SJSA1 (cell line): ENCODE measurements at regions not wholly inside any gene's neighbourhood (a gene's known extent, or its start where the extent isn't known, plus 50 kb on each side); places are given as distances from the start of the nearest gene placed in this dataset.
"Not testable (repeated sequence)": the region's sequence is repeated elsewhere in the genome, so short reads cannot be mapped to it uniquely, and the experiment has no call there.

Experiments
- DNase-seq, 2 experiments: peaks; one replicate each; pipeline ENCODE4 v3.0.0-alpha.2; 2015 to 2020; ENCODE audit warnings: low spot score in 2 of 2, low read depth in 1 of 2
- H3K27ac ChIP-seq: fragments of 250-450 bp; sonication (Bioruptor Pico); 2 replicates; pipeline ENCODE4 v1.5.1; 2020; ENCODE audit warnings: mild to moderate bottlenecking, moderate library complexity
- H3K27me3 ChIP-seq: fragments of 250-450 bp; sonication (Bioruptor Pico); replicated peaks from 2 replicates; pipeline ENCODE4 v1.5.1; 2020; ENCODE audit warnings: mild to moderate bottlenecking, moderate library complexity
- H3K36me3 ChIP-seq: fragments of 250-450 bp; sonication (Bioruptor Pico); 2 replicates; pipeline ENCODE4 v1.5.1; 2020; ENCODE audit warnings: mild to moderate bottlenecking
- H3K4me1 ChIP-seq: fragments of 250-450 bp; sonication (Bioruptor Pico); replicated peaks from 2 replicates; pipeline ENCODE4 v1.6.1; 2021; ENCODE audit warnings: mild to moderate bottlenecking
- H3K4me3 ChIP-seq: fragments of 250-450 bp; sonication (Bioruptor Pico); 2 replicates; pipeline ENCODE4 v1.5.1; 2020; ENCODE audit warnings: mild to moderate bottlenecking
- H3K9me3 ChIP-seq: fragments of 250-450 bp; sonication (Bioruptor Pico); replicated peaks from 2 replicates; pipeline ENCODE4 v1.5.1; 2020; ENCODE audit warnings: mild to moderate bottlenecking

DNA sequence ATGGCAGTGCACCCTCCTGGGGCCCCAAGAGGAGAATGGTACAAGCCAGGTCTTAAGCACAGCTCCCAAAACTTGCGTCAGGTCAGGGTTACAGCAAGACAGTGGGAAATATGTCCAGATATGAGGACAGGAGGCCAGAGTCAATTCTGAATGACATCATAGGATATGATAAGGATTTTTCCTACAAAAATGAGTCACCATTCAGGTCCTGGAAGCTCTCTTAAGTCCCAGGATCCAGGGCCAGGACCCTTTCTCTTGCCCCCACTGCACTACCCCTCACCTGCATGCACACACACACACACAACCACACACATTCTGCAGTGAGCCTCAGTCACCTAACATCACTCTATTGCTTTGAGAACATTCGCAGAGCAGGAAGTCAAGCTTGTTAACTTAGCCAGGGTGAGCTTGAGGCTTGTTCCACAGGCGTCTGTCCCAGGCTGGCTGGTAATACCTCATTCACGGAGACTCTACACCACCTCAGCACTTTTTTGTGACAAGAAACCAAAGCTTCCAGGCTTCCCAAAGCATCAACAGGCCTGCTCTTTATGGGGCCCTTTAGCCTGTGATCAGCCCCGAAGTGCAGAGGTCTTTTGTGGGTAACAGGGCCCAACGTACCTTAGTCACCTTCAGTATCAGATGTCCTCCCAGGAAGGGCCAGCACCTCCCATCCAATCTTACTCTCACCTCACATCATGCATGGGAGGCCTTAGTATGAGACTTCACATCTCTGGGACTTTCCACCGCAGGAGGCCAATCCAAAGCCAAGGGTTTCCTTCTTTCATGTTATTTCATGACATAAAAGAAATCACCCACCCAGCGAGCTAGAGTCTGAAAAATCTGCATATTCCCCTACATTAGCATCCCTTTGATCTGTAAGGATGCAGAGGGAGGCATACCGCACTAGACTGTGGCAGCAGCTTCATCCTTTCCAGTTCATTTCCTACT is 74.0 kb upstream of the LIPC start:
- no peak for DNase-seq
- no peak overlapping the region for H3K4me3 ChIP-seq
- no peak overlapping the region for H3K27ac ChIP-seq
- no peaks in the 10 kb centered on the region for H3K36me3 ChIP-seq
- no peaks in the 10 kb centered on the region for H3K27me3 ChIP-seq
- no peaks in the 10 kb centered on the region for H3K9me3 ChIP-seq
- H3K4me1 ChIP-seq = peaks cover 20% of the 10 kb centered on the region

DNA sequence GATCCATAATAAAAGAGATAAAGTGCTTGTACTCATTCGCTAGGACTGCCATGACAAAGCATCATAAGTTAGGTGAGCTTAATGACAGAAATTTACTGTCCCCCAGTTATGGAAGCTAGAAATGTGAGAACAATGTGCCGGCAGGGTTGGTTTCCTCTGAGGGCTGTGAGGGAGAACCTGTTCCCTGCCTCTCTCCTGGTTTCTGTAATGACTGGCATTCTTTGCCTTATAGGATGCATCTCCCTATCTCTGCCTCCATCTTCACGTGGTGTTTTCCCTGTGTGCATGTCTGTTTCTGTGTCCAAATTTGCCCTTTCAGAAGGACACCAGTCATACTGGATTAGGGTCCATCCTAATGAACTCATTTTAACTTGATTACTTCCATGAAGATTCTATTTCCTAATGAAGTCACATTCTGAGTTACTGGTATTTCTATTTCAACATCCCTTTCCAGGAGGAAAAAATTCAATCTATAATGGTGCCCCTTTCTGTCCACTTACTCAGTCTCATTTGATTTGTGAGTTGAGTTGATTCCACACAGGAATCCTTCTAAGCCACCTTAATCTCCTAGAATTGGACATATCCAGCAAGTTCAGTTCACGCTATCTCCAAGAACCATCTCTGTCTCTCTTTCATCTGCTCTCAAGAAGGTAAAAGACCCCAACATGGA is 71.2 kb upstream of the LIPC start:
- H3K9me3 ChIP-seq = no peaks in the 10 kb centered on the region
- H3K27ac ChIP-seq = no peak overlapping the region
- DNase-seq = no peak
- no peaks in the 10 kb centered on the region for H3K36me3 ChIP-seq
- H3K4me1 ChIP-seq = peaks cover 20% of the 10 kb centered on the region
- no peak overlapping the region for H3K4me3 ChIP-seq
- H3K27me3 ChIP-seq = no peaks in the 10 kb centered on the region

DNA sequence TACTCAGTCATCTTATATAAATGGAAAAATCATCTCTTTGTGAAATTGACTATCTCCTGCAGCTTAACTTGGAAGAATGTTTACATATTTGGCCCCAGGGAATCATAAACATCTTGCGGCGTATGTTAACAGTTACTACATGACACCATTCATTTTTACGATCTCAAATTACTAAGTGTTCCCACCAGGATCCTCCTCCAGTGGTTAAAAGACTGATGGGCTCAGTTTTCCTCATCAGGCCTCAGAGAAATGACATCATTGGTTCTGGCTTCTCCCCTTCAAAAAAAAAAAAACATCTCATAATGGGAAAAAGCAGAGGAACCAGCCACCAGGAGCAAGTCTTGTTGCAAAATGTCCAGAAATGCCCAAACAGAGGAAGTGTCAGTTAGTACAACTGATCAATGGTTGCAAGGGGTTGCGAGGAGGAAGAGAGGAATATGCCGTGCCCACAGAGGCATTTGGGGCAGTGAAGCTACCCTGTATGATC is 70.5 kb upstream of the LIPC start:
- DNase-seq = peak in 1 of 2 experiments; percentile 79
- Histone ChIP-seq H3K4me1 (peaks cover 20% of the 10 kb centered on the region), H3K36me3 (no peaks in the 10 kb centered on the region), H3K27ac (peak overlapping the region; percentile 51), H3K4me3 (no peak overlapping the region), H3K27me3 (no peaks in the 10 kb centered on the region), H3K9me3 (no peaks in the 10 kb centered on the region)

DNA sequence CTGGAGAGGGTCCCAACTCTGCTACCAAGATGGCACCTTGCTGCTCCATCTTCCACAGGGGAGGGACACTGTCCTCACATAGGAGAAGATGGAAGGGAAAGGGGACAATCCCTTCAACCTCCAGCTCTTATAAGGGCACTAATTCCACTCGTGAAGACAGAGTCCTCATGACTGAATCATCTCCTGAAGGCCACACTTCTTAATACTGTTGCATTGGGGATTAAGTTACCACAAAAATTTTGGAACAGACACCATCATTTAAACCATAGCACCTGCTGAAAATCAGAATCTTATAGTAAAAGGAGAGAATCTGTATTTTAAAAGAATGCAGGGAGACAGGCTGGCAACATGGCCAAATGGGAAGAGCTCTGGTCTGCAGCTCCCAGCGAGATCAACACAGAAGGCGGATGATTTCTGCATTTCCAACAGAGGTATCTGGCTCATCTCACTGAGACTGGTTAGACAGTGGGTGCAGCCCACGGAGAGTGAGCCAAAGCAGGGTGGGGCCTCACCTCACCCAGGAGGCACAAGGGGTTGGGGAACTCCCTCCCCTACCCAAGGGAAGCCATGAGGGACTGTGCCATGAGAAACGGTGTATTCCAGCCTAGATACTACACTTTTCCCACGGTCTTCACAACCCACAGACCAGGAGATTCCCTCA is 69.4 kb upstream of the LIPC start:
- Histone ChIP-seq H3K9me3 (no peaks in the 10 kb centered on the region), H3K27me3 (no peaks in the 10 kb centered on the region), H3K4me1 (peaks cover 20% of the 10 kb centered on the region), H3K36me3 (no peaks in the 10 kb centered on the region), H3K27ac (no peak overlapping the region), H3K4me3 (no peak overlapping the region)
- no peak for DNase-seq

DNA sequence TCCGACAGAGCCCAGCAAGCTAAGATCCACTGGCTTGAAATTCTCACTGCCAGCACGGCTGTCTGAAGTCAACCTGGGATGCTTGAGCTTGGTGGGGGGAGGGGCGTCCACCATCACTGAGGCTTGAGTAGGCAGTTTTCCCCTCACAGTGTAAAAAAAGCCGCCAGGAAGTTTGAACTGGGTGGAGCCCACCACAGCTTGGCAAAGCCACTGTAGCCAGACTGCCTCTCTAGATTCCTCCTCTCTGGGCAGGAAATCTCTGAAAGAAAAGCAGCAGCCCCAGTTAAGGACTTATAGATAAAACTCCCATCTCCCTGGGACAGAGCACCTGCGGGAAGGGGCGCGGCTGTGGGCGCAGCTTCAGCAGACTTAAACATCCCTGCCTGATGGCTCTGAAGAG is 68.7 kb upstream of the LIPC start:
- peaks cover 20% of the 10 kb centered on the region for H3K4me1 ChIP-seq
- not testable (repeated sequence) for H3K27ac ChIP-seq, DNase-seq, H3K27me3 ChIP-seq, H3K9me3 ChIP-seq, H3K36me3 ChIP-seq, H3K4me3 ChIP-seq

DNA sequence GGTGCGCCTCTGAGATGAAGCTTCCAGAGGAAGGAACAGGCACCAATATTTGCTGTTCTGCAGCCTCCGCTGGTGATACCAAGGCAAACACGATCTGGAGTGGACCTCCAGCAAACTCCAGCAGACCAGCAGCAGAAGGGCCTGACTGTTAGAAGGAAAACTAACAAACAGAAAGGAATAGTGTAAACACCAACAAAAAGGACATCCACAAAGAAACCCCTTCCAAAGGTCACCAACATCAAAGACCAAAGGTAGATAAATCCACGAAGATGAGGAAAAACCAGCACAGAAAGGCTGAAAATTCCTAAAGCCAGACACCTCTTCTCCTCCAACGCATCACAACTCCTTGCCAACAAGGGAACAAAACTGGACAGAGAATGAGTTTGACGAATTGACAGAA is 68.1 kb upstream of the LIPC start:
- not testable (repeated sequence) for H3K27me3 ChIP-seq, DNase-seq, H3K36me3 ChIP-seq, H3K9me3 ChIP-seq, H3K27ac ChIP-seq, H3K4me3 ChIP-seq
- H3K4me1 ChIP-seq = peaks cover 20% of the 10 kb centered on the region

DNA sequence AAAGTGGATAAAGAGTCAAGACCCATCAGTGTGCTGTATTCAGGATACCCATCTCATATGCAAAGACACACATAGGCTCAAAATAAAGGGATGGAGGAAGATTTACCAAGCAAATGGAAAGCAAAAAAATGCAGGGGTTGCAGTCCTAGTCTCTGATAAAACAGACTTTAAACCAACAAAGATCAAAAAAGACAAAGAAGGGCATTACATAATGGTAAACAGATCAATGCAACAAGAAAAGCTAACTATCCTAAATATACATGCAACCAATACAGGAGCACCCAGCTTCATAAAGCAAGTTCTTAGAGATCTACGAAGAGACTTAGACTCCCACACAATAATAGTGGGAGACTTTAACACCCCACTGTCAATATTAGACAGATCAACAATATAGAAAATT is 66.7 kb upstream of the LIPC start:
- H3K36me3 ChIP-seq, DNase-seq, H3K27ac ChIP-seq, H3K9me3 ChIP-seq, H3K27me3 ChIP-seq, H3K4me3 ChIP-seq: not testable (repeated sequence)
- peaks cover 31% of the 10 kb centered on the region for H3K4me1 ChIP-seq

DNA sequence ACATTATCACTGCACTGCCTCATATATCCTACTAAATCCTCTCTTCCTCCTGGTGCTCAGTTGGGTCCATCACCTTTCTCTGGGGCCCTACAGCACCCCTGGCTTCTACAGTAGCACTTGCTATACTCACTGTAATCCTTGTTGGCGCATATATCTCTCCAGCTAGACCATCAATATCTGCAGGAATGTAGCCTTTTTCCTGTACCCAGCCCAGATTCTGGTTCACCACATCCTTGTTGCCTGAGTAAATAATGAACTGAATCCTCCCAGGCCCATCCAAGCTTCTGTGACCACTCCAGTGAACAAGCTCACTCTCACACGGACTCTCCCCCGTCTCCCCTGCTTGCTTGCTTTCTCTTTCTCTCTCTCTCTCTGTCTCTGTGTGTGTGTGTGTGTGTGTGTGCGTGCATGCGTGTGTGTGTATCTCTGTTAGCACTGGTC is 62.5 kb upstream of the LIPC start:
- Histone ChIP-seq H3K27ac (no peak overlapping the region), H3K27me3 (no peaks in the 10 kb centered on the region), H3K36me3 (no peaks in the 10 kb centered on the region), H3K9me3 (no peaks in the 10 kb centered on the region), H3K4me3 (peak overlapping the region; percentile 5; the same call in 1 of the 2 replicates), H3K4me1 (peaks cover 11% of the 10 kb centered on the region)
- DNase-seq = peak; percentile 60

DNA sequence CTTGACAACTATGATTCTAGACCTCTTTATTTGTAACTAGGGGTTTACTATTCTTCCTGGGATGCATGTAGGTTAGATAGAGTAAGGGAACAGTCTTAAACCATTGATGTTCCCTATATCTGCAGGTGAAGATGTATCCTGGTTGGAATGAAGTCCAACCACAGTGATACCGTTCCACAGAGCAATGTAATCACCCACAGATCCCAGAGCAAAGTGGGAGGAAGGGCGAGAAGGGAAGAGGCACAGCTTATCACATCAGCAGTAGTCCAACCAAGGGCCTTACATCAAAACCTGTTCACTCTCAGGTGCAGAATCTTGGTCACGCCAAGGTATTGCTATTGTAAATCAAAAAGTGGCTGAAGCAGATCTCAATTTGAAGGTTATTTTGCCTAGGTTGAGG is 61.8 kb upstream of the LIPC start:
- no peak overlapping the region for H3K4me3 ChIP-seq
- H3K9me3 ChIP-seq = no peaks in the 10 kb centered on the region
- H3K36me3 ChIP-seq = no peaks in the 10 kb centered on the region
- no peak overlapping the region for H3K27ac ChIP-seq
- no peaks in the 10 kb centered on the region for H3K27me3 ChIP-seq
- DNase-seq = no peak
- H3K4me1 ChIP-seq = peaks cover 11% of the 10 kb centered on the region

DNA sequence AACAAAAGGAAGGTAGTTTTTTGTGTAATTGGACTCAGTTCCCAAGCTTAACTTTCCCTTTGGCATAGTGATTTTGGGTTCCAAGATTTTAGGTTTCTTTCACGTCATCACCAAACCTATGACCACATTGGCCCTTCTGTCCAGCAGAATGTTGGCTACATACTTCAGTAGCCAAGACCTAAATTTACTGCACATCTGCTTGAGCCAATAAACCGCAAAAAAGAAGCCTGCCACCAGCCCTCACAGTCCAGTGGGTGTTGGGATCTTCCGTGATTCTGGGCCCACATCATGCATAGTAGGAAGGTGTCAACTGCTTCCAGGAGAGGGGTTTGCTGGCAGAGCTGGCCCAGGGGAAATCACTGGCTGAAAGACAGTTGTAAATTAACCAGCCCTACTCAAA is 57.6 kb upstream of the LIPC start:
- H3K27ac ChIP-seq = no peak overlapping the region
- peaks cover 15% of the 10 kb centered on the region for H3K4me1 ChIP-seq
- DNase-seq = no peak
- 0 out of 2 replicates have a peak, but pooled peaks cover 6% of the 10 kb centered on the region for H3K9me3 ChIP-seq
- no peaks in the 10 kb centered on the region for H3K36me3 ChIP-seq
- H3K27me3 ChIP-seq = no peaks in the 10 kb centered on the region
- no peak overlapping the region for H3K4me3 ChIP-seq

DNA sequence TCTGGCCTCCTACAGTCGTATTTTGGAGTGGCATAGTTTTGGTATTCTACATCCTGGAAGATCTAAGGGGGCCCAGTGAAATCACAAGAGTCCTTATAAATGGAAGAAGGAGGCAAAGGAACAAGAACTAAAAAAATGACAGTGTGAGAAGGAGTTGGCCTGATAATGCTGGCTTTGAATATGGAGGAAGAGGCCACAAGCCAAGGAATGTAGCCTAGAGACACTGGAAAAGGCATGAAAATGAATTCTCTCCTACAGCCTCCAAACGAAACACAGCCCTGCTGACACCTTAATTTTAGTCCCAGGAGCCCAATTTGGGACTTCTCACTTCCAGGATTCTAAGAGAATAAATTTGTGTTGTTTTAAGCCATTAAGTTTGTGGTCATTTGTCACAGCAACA is 54.6 kb upstream of the LIPC start:
- H3K27me3 ChIP-seq = no peaks in the 10 kb centered on the region
- no peak overlapping the region for H3K4me3 ChIP-seq
- 0 out of 2 replicates have a peak, but pooled peaks cover 6% of the 10 kb centered on the region for H3K9me3 ChIP-seq
- no peaks in the 10 kb centered on the region for H3K36me3 ChIP-seq
- peaks cover 6% of the 10 kb centered on the region for H3K4me1 ChIP-seq
- DNase-seq = no peak
- no peak overlapping the region for H3K27ac ChIP-seq

DNA sequence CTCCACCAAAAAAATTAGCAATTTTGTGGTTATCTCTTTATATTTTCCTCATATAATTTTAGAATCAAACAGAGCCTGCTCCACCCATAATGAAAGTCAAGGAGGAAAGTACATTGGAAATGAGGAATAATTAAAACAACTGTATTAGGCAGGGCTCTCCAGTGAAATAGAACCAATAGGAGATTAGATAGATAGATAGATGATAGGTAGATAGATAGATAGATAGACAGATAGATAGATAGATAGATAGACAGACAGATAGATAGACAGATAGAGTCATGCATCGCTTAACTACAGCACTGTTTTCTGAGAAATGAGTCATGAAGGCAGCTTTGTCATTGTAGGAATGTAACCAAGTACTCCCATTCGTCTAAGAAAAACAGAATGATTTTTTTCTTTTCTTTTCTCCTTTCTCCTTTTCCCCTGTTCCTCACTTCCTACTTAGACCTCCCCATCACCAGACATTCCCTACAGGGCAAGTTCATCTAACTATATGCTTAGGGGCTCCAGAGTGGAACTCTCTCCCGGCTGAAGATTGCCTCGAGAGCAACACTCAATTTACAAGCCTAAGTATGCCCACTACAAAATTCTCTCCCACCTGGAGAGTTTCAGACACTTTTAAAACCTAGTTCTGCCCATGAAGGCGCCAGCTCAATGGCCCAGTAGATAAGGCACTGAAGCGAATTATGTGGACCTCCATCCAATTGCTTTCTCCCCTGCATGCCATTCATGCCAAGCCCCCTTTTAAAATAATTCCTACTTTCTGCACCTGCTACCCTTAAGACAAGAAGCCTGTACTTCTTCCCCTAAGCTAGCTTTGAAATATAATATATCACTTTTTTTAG is 53.3 kb upstream of the LIPC start:
- Histone ChIP-seq H3K4me1 (peaks cover 6% of the 10 kb centered on the region), H3K4me3 (no peak overlapping the region), H3K27me3 (no peaks in the 10 kb centered on the region), H3K27ac (no peak overlapping the region), H3K9me3 (0 out of 2 replicates have a peak, but pooled peaks cover 6% of the 10 kb centered on the region), H3K36me3 (no peaks in the 10 kb centered on the region)
- peak in 1 of 2 experiments; percentile 13 for DNase-seq

DNA sequence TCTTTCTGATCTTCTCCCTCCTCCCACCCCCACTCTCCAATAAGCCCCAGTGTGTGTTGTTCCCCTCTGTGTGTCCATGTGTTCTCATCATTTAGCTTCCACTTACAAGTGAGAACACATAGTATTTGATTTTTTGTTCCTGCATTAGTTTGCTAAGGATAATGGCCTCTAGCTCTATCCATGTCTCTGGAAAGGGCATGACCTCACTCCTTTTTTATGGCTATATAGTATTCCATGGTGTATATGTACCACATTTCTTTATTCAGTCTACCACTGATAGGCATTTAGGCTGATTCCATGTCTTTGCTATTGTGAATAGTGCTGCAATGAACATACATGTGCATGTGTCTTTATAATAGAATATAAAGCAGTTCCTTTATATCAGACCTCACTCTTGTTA is 52.3 kb upstream of the LIPC start:
- H3K4me1 ChIP-seq, DNase-seq, H3K27me3 ChIP-seq, H3K36me3 ChIP-seq, H3K27ac ChIP-seq, H3K4me3 ChIP-seq, H3K9me3 ChIP-seq: not testable (repeated sequence)
